HCT116 (cell line): ENCODE measurements at regions not wholly inside any gene's neighbourhood (a gene's known extent, or its start where the extent isn't known, plus 50 kb on each side); places are given as distances from the start of the nearest gene placed in this dataset.

Source experiments
- CEBPB ChIP-seq: IDR thresholded peaks from 2 replicates; pipeline ENCODE4 v1.6.1; 2012; ENCODE audit warnings: low read depth
- EGR1 ChIP-seq: IDR thresholded peaks from 2 replicates; pipeline ENCODE4 v1.6.1; 2012; ENCODE audit warnings: low read depth
- EZH2phosphoT487 ChIP-seq: fragments of 200-600 bp; IDR thresholded peaks from 2 replicates; pipeline ENCODE4 v1.6.1; 2018; ENCODE audit warnings: antibody characterized with exemption, borderline replicate concordance
- POLR2A ChIP-seq: IDR thresholded peaks from 2 replicates; pipeline ENCODE4 v1.7.0; 2011; ENCODE audit warnings: borderline replicate concordance; ENCODE audit not compliant: insufficient read depth, insufficient read length; ENCODE audit errors: extremely low read depth
- POLR2AphosphoS5 ChIP-seq: IDR thresholded peaks from 2 replicates; pipeline ENCODE4 v1.6.1; 2011; ENCODE audit warnings: mild to moderate bottlenecking, low read depth, low read length, moderate library complexity
- RAD21 ChIP-seq: IDR thresholded peaks from 2 replicates; pipeline ENCODE4 v1.6.1; 2012; ENCODE audit warnings: low read depth, mild to moderate bottlenecking
- TCF7L2 ChIP-seq: IDR thresholded peaks from 2 replicates; pipeline ENCODE4 v1.7.0; 2011; ENCODE audit warnings: borderline replicate concordance, inconsistent platforms; ENCODE audit not compliant: insufficient read depth, insufficient read length; ENCODE audit errors: extremely low read depth
- TF ChIP-seq, protein P1 (sequence below), 3 experiments: fragments of 200-600 bp in 1 of 3; sonication (generic) in 1 of 3; IDR thresholded peaks in 2 of 3; conservative IDR thresholded peaks in 1 of 3; 2 replicates each; pipeline ENCODE4 v1.5.1; 2012 to 2017; ENCODE audit warnings: low read depth in 2 of 3, low read length in 2 of 3, antibody characterized with exemption in 1 of 3, borderline replicate concordance in 1 of 3, control low read depth in 1 of 3, mild to moderate bottlenecking in 1 of 3, mixed read lengths in 1 of 3, mixed run types in 1 of 3, moderate library complexity in 1 of 3; ENCODE audit not compliant: insufficient read depth in 1 of 3
- TF ChIP-seq, protein P2 (sequence below): IDR thresholded peaks from 2 replicates; pipeline ENCODE4 v1.6.1; 2012

DNA sequence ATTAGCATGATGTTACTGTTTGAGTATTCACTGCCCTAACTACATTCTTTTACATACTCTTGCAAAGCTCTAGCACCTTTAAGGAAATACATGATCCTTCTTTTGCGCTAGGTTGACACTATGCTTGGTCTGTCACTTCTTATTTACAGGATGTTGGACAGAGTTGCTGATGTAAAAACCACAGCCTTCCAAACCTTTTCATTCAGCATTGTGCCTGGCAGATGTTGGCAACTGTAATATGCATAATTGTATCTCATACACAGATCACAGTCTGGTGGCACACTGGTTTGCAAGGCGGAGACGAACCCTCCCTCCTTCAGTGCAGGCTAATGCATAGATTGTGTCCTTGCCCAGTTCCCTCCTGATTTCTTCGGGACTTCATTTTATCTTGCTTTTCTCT, 224.1 kb downstream of the SNX19 start:
- TF ChIP-seq POLR2AphosphoS5 (no peak), EZH2phosphoT487 (no peak), RAD21 (no peak), POLR2A (no peak), EGR1 (no peak), TCF7L2 (no peak), CEBPB (no peak)
- TF ChIP-seq, protein P1, sequence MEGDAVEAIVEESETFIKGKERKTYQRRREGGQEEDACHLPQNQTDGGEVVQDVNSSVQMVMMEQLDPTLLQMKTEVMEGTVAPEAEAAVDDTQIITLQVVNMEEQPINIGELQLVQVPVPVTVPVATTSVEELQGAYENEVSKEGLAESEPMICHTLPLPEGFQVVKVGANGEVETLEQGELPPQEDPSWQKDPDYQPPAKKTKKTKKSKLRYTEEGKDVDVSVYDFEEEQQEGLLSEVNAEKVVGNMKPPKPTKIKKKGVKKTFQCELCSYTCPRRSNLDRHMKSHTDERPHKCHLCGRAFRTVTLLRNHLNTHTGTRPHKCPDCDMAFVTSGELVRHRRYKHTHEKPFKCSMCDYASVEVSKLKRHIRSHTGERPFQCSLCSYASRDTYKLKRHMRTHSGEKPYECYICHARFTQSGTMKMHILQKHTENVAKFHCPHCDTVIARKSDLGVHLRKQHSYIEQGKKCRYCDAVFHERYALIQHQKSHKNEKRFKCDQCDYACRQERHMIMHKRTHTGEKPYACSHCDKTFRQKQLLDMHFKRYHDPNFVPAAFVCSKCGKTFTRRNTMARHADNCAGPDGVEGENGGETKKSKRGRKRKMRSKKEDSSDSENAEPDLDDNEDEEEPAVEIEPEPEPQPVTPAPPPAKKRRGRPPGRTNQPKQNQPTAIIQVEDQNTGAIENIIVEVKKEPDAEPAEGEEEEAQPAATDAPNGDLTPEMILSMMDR (IDR thresholded peaks at IDR 0.05 in 2 of 3, conservative IDR thresholded peaks at IDR 0.05 in 1 of 3; ENCODE audit: borderline replicate concordance in 1 of 3, insufficient read depth in 1 of 3, low read depth in 2 of 3, low read length in 2 of 3) = no peak
- TF ChIP-seq, protein P2, sequence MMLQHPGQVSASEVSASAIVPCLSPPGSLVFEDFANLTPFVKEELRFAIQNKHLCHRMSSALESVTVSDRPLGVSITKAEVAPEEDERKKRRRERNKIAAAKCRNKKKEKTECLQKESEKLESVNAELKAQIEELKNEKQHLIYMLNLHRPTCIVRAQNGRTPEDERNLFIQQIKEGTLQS = no peak
